ENCODE measurements at regions not wholly inside any gene's neighbourhood (a gene's known extent, or its start where the extent isn't known, plus 50 kb on each side); places are given as distances from the start of the nearest gene placed in this dataset.

DNA sequence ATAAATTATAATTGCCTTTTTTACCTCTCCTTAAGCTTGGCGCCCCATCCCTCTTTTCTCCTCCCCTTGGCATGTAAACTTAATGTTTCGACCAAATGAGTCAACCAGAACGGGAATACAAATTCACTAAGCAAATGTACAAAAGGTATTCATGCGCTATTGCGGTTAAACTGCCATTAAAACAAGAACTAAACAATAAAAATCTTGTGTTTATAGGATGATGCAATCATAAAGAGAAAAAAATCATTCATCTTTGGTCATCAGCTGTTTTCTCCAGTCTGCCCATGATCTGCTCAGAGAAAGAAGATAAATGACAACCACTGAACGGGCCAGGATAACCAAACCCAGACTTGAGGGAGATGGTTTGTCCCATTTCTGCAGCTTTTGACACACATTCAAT, 534.2 kb upstream of the PLXNA2 start:
- H3K36me3 ChIP-seq (ENCODE audit: insufficient read depth, low read length) = no peaks in the 10 kb centered on the region
- H3K4me2 ChIP-seq (ENCODE audit: low read length) = no peak overlapping the region
- H3K9me3 ChIP-seq (ENCODE audit: insufficient read depth, low read depth, low read length) = no peaks in the 10 kb centered on the region
- H3K9me3 Mint-ChIP-seq (ENCODE audit: unreplicated experiment) = no peaks in the 10 kb centered on the region
- H3K27ac ChIP-seq (ENCODE audit: low read depth, low read length) = no peak overlapping the region
- H3K9ac ChIP-seq (ENCODE audit: low read length) = no peak overlapping the region
- H2AFZ ChIP-seq (ENCODE audit: low read depth, low read length) = no peak overlapping the region
- DNase-seq (ENCODE audit: low read depth) (peak; percentile 69), FAIRE-seq (no peak)
- H3K79me2 ChIP-seq (ENCODE audit: insufficient read depth, low read length) = no peaks in the 10 kb centered on the region
- no peaks in the 10 kb centered on the region for H3K4me1 ChIP-seq (ENCODE audit: insufficient read depth, low read length)
- no peak overlapping the region for H3K4me3 Mint-ChIP-seq (ENCODE audit: unreplicated experiment)
- H3K4me3 ChIP-seq (ENCODE audit: insufficient read depth, low read depth, low read length) = no peak overlapping the region
- H4K20me1 ChIP-seq (ENCODE audit: insufficient read depth, low read length) = no peaks in the 10 kb centered on the region
- H3K27me3 Mint-ChIP-seq (ENCODE audit: low read depth, unreplicated experiment) = peaks cover 7% of the 10 kb centered on the region
- no peaks in the 10 kb centered on the region for H3K27me3 ChIP-seq (ENCODE audit: insufficient read depth, low read length)
- H3K27ac Mint-ChIP-seq (ENCODE audit: unreplicated experiment) = no peak overlapping the region
- no peaks in the 10 kb centered on the region for H3K36me3 Mint-ChIP-seq (ENCODE audit: low read depth, unreplicated experiment)
- no peaks in the 10 kb centered on the region for H3K4me1 Mint-ChIP-seq (ENCODE audit: low read depth, unreplicated experiment)
- no peak for TF ChIP-seq EZH2 (IDR thresholded peaks at IDR 0.05; ENCODE audit: insufficient read depth, low read length)
- TF ChIP-seq, protein P1, sequence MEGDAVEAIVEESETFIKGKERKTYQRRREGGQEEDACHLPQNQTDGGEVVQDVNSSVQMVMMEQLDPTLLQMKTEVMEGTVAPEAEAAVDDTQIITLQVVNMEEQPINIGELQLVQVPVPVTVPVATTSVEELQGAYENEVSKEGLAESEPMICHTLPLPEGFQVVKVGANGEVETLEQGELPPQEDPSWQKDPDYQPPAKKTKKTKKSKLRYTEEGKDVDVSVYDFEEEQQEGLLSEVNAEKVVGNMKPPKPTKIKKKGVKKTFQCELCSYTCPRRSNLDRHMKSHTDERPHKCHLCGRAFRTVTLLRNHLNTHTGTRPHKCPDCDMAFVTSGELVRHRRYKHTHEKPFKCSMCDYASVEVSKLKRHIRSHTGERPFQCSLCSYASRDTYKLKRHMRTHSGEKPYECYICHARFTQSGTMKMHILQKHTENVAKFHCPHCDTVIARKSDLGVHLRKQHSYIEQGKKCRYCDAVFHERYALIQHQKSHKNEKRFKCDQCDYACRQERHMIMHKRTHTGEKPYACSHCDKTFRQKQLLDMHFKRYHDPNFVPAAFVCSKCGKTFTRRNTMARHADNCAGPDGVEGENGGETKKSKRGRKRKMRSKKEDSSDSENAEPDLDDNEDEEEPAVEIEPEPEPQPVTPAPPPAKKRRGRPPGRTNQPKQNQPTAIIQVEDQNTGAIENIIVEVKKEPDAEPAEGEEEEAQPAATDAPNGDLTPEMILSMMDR (IDR thresholded peaks at IDR 0.05; ENCODE audit: insufficient read depth, low read depth, low read length) = no peak

DNA sequence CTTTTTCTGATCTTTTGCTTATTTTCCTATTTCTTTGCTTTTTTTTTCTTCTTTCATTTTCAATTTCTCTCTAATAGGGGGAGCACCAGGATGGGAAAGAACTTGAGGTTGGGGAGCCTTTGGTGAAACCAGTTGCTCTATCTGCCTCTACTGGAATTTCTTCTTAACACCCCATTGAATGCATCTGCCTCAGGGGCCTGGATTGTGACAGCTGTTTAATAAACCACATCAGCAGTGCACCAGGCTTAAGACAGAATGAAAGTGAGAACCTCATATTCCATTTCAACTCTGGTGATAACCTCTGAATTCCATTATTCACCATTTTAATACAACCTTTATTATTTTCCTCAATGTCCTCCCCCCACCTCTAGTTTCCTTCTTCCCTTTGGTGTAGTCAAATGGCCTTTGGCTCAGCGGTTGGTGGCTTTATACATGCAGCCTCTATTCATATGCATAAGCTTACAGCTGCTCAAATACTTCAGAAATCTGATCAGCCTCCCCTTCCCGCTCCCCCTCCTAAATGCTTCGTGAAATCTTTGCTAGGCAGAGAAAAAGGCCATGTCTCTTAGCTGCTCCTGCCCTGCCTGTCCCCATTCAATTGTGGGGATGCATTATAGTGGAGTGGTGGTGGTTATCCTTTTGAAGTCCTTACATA, 537.3 kb upstream of the PLXNA2 start:
- TF ChIP-seq EZH2 (IDR thresholded peaks at IDR 0.05; ENCODE audit: insufficient read depth, low read length) = no peak
- TF ChIP-seq, protein P1 (IDR thresholded peaks at IDR 0.05; ENCODE audit: insufficient read depth, low read depth, low read length) = no peak
- Histone ChIP-seq H3K4me3 (ENCODE audit: insufficient read depth, low read depth, low read length) (no peak overlapping the region), H3K4me1 (ENCODE audit: insufficient read depth, low read length) (no peaks in the 10 kb centered on the region), H3K36me3 (ENCODE audit: insufficient read depth, low read length) (no peaks in the 10 kb centered on the region), H3K27me3 (ENCODE audit: insufficient read depth, low read length) (no peaks in the 10 kb centered on the region), H3K4me2 (ENCODE audit: low read length) (no peak overlapping the region), H2AFZ (ENCODE audit: low read depth, low read length) (no peak overlapping the region), H3K27ac (ENCODE audit: low read depth, low read length) (no peak overlapping the region), H3K9ac (ENCODE audit: low read length) (no peak overlapping the region), H3K79me2 (ENCODE audit: insufficient read depth, low read length) (no peaks in the 10 kb centered on the region), H3K9me3 (ENCODE audit: insufficient read depth, low read depth, low read length) (no peaks in the 10 kb centered on the region), H4K20me1 (ENCODE audit: insufficient read depth, low read length) (no peaks in the 10 kb centered on the region)
- no peaks in the 10 kb centered on the region for H3K36me3 Mint-ChIP-seq (ENCODE audit: low read depth, unreplicated experiment)
- FAIRE-seq (no peak), DNase-seq (ENCODE audit: low read depth) (no peak)
- no peaks in the 10 kb centered on the region for H3K9me3 Mint-ChIP-seq (ENCODE audit: unreplicated experiment)
- H3K27ac Mint-ChIP-seq (ENCODE audit: unreplicated experiment) = no peak overlapping the region
- no peak overlapping the region for H3K4me3 Mint-ChIP-seq (ENCODE audit: unreplicated experiment)
- no peaks in the 10 kb centered on the region for H3K4me1 Mint-ChIP-seq (ENCODE audit: low read depth, unreplicated experiment)
- H3K27me3 Mint-ChIP-seq (ENCODE audit: low read depth, unreplicated experiment) = peaks cover 3% of the 10 kb centered on the region

GRCh38 chr1:208782186-208782585, 538.0 kb upstream of the PLXNA2 start:
- no peak for FAIRE-seq
- no peak for TF ChIP-seq EZH2 (IDR thresholded peaks at IDR 0.05; ENCODE audit: insufficient read depth, low read length)
- Histone ChIP-seq H3K27ac (ENCODE audit: low read depth, low read length) (no peak overlapping the region), H4K20me1 (ENCODE audit: insufficient read depth, low read length) (no peaks in the 10 kb centered on the region), H3K9ac (ENCODE audit: low read length) (no peak overlapping the region), H3K4me3 (ENCODE audit: insufficient read depth, low read depth, low read length) (no peak overlapping the region), H2AFZ (ENCODE audit: low read depth, low read length) (no peak overlapping the region), H3K36me3 (ENCODE audit: insufficient read depth, low read length) (no peaks in the 10 kb centered on the region), H3K79me2 (ENCODE audit: insufficient read depth, low read length) (no peaks in the 10 kb centered on the region), H3K4me1 (ENCODE audit: insufficient read depth, low read length) (no peaks in the 10 kb centered on the region), H3K4me2 (ENCODE audit: low read length) (no peak overlapping the region), H3K9me3 (ENCODE audit: insufficient read depth, low read depth, low read length) (no peaks in the 10 kb centered on the region), H3K27me3 (ENCODE audit: insufficient read depth, low read length) (no peaks in the 10 kb centered on the region)
- no peak overlapping the region for H3K4me3 Mint-ChIP-seq (ENCODE audit: unreplicated experiment)
- H3K27ac Mint-ChIP-seq (ENCODE audit: unreplicated experiment) = no peak overlapping the region
- peaks cover 4% of the 10 kb centered on the region for H3K27me3 Mint-ChIP-seq (ENCODE audit: low read depth, unreplicated experiment)
- H3K36me3 Mint-ChIP-seq (ENCODE audit: low read depth, unreplicated experiment) = no peaks in the 10 kb centered on the region
- no peak for DNase-seq (ENCODE audit: low read depth)
- no peaks in the 10 kb centered on the region for H3K9me3 Mint-ChIP-seq (ENCODE audit: unreplicated experiment)
- no peaks in the 10 kb centered on the region for H3K4me1 Mint-ChIP-seq (ENCODE audit: low read depth, unreplicated experiment)
